ENCODE measurements at regions not wholly inside any gene's neighbourhood (a gene's known extent, or its start where the extent isn't known, plus 50 kb on each side); places are given as distances from the start of the nearest gene placed in this dataset.

DNA sequence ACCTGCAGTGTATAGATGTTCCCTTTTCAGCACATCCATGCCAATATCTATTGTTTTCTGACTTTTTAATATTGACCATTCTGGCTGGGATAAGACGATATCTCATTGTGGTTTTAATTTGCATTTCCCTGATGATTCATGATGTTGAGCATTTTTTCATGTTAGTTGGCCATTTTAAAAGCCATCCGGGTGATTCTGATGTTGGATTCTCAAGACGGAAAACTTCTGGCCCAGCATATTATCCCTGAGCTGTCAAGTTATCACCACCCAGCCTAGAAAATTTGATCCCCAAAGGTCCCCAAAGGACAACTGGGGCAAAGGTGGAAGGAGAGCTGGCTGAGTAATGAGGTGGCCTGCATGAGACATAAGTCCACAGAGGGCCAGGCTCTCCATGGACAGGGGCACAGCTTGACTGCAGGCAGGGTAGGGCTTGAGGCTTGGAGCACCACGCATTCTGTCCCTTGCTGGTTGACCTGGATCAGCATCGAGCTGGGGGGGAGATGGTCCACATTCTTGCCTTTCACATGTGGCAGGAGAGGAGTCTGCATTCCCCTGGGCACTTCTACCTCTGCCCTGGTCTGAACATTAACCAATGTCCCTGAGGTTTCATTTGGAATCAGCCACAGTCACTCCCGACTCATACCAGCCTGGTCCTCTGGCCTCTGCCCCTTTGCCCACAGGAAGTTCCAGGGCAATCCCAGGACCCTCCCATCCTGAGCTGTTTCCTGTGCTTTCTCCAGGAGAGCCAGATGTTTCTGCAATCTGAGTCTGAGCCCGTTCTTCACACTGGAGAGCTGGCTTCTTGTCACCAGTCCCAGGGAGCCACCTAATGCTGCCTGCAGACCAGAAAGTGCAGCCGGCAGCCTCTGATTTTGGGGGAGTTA, 69.2 kb downstream of the ISG20 start:
- 68 to 76% methylated on average over 8 of the region's 8 CpGs for WGBS, 2 donors
- H3K36me3 ChIP-seq, result no peaks in the 10 kb centered on the region
- H3K4me3 ChIP-seq, result no peak overlapping the region
- H3K9me3 ChIP-seq, result no peaks in the 10 kb centered on the region
- no peak for FAIRE-seq
- TF ChIP-seq, protein P1, sequence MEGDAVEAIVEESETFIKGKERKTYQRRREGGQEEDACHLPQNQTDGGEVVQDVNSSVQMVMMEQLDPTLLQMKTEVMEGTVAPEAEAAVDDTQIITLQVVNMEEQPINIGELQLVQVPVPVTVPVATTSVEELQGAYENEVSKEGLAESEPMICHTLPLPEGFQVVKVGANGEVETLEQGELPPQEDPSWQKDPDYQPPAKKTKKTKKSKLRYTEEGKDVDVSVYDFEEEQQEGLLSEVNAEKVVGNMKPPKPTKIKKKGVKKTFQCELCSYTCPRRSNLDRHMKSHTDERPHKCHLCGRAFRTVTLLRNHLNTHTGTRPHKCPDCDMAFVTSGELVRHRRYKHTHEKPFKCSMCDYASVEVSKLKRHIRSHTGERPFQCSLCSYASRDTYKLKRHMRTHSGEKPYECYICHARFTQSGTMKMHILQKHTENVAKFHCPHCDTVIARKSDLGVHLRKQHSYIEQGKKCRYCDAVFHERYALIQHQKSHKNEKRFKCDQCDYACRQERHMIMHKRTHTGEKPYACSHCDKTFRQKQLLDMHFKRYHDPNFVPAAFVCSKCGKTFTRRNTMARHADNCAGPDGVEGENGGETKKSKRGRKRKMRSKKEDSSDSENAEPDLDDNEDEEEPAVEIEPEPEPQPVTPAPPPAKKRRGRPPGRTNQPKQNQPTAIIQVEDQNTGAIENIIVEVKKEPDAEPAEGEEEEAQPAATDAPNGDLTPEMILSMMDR (IDR thresholded peaks at IDR 0.05), result no peak
- no peak overlapping the region for H3K27ac ChIP-seq
- intact Hi-C loops (cut with DNase I), result no loop called here
- H3K27me3 ChIP-seq, result no peaks in the 10 kb centered on the region
- DNase-seq, result no peak
- ATAC-seq, result no peak
- peaks cover 0 to 4% (median 0%) of the 10 kb centered on the region in 3 donors for H3K4me1 ChIP-seq

DNA sequence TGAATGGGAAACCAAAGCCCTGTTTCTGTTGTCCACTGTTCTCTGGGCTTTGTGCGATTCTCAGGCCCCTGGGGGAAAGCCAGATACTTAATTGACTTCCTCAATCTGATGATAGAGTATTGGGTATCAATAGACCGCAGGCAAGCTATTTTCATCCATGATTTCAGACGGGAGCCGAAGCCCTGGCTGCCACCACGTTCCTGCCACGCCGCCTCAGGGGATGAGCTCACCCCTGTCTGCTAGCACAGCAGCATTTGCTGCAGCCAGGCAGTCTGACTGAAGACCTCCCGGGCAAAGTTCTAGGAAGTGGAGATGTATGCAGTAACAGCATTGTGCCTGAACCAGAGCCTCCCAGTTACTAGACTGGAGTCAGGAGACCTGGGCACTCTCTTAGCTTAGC, 69.8 kb downstream of the ISG20 start:
- Histone ChIP-seq H3K27me3 (no peaks in the 10 kb centered on the region), H3K36me3 (no peaks in the 10 kb centered on the region), H3K4me3 (no peak overlapping the region), H3K9me3 (no peaks in the 10 kb centered on the region), H3K4me1 (peaks cover 0 to 4% (median 0%) of the 10 kb centered on the region in 3 donors), H3K27ac (no peak overlapping the region)
- intact Hi-C loops (cut with DNase I), result no loop called here
- DNase-seq, result no peak
- no peak for FAIRE-seq
- WGBS, 2 donors, result 75 to 80% methylated on average over 8 of the region's 8 CpGs
- TF ChIP-seq, protein P1 (IDR thresholded peaks at IDR 0.05), result no peak
- no peak for ATAC-seq

DNA sequence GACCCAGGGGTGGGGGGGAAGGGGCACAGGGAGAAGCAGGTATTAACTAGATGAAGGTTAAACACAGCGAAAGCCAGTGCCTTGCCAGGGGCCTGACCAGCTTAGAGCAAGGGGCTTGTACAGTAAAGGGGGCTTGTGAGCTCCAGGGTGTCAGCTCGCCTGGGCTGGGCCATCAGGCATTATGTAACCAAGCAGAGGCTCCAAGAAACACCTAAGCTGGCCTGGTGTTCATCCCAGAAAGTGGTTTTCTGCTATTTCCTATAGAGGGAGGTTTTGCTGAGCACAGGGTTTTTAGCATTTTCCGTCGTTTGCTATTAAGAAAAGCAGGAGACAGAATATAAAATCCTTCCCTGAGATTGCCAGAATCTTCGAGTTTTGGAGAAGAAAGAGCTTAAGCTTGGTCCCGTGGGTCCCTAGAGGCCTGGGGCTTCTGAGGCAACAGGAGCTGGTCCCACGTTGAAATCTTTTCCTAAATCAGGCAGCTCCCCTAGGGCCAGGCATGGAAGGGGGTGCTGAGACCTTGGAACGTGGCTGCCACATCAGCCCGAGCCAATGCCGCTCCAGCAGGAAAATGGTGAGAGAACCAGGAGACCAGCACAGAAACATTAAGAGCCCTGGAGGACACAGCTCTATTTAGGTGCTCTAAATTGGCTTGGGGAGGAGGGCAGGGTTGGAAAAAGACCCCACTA, 71.4 kb downstream of the ISG20 start:
- H3K27me3 ChIP-seq, result no peaks in the 10 kb centered on the region
- WGBS, 2 donors, result 68 to 77% methylated on average over 10 of the region's 10 CpGs
- no peaks in the 10 kb centered on the region for H3K36me3 ChIP-seq

DNA sequence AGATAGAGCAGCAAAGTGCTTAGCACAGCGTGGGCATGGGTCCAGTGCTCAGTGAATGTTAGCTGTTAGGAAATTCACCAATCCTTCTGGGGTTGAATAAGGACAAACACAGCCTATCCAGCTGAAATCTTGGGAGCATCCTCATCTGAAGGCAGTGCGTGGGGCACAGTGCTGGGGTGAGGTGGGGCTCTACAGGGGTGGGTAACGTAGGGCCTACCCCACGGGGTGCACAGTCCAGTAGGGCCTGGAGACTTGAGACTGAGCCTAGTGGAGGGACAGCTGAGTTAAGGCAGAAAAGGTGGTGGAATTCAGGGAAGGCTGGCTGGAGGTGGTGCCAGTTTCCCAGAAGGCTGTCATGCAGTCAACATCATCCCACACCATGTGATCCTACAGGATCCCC, 73.0 kb downstream of the ISG20 start:
- ATAC-seq (no peak), FAIRE-seq (no peak), DNase-seq (no peak)
- intact Hi-C loops (cut with DNase I), result no loop called here
- Histone ChIP-seq H3K36me3 (no peaks in the 10 kb centered on the region), H3K4me1 (no peaks in the 10 kb centered on the region), H3K27me3 (no peaks in the 10 kb centered on the region), H3K4me3 (no peak overlapping the region), H3K9me3 (no peaks in the 10 kb centered on the region), H3K27ac (no peak overlapping the region)
- 55 to 63% methylated on average over 4 of the region's 4 CpGs for WGBS, 2 donors
- TF ChIP-seq, protein P1 (IDR thresholded peaks at IDR 0.05), result no peak

More for the DNA sequence above, 71.4 kb downstream of the ISG20 start:
- FAIRE-seq, result no peak
- no peaks in the 10 kb centered on the region for H3K9me3 ChIP-seq
- no peak overlapping the region for H3K4me3 ChIP-seq
- no peak overlapping the region for H3K27ac ChIP-seq
- H3K4me1 ChIP-seq, result peaks cover 0 to 4% (median 0%) of the 10 kb centered on the region in 3 donors
- TF ChIP-seq, protein P1 (IDR thresholded peaks at IDR 0.05), result no peak
- intact Hi-C loops (cut with DNase I), result no loop called here
- DNase-seq, result no peak
- ATAC-seq, result no peak

Measured in pancreas (tissue), 10 donors.